NCI-H1436 (cell line): ENCODE measurements at regions not wholly inside any gene's neighbourhood (a gene's known extent, or its start where the extent isn't known, plus 50 kb on each side); places are given as distances from the start of the nearest gene placed in this dataset.

Experiments used
- DNase-seq: peaks from one replicate; lab custom pipeline; 2025; lab: John Stamatoyannopoulos, UW

GRCh38 chr4:27184508-27185155, 324.0 kb downstream of the STIM2 start:
- no peak for DNase-seq

GRCh38 chr4:27186710-27187109, 326.1 kb downstream of the STIM2 start:
- no peak for DNase-seq

- no peak for DNase-seq
These were observed 327.1 kb downstream of the STIM2 start for GRCh38 chr4:27187786-27188185.

- no peak for DNase-seq
These were observed 329.0 kb downstream of the STIM2 start for GRCh38 chr4:27189683-27190082.

GRCh38 chr4:27191592-27191991, 331.0 kb downstream of the STIM2 start:
- no peak for DNase-seq

- DNase-seq = no peak
These were observed 334.0 kb downstream of the STIM2 start for GRCh38 chr4:27194599-27195176.

- no peak for DNase-seq
These were observed 337.6 kb downstream of the STIM2 start for GRCh38 chr4:27198246-27198645.

- DNase-seq = no peak
These were observed 338.3 kb downstream of the STIM2 start for GRCh38 chr4:27198971-27199370.

- no peak for DNase-seq
These were observed 345.4 kb downstream of the STIM2 start for GRCh38 chr4:27206009-27206408.

GRCh38 chr4:27210956-27211355, 350.3 kb downstream of the STIM2 start:
- no peak for DNase-seq

- no peak for DNase-seq
These were observed 353.4 kb downstream of the STIM2 start for GRCh38 chr4:27214010-27214409.

- no peak for DNase-seq
These were observed 354.7 kb downstream of the STIM2 start for GRCh38 chr4:27215220-27215826.

GRCh38 chr4:27217261-27217769, 356.7 kb downstream of the STIM2 start:
- DNase-seq = no peak

- no peak for DNase-seq
These were observed 357.4 kb downstream of the STIM2 start for GRCh38 chr4:27218013-27218412.

GRCh38 chr4:27223326-27223725, 362.7 kb downstream of the STIM2 start:
- DNase-seq = no peak

- DNase-seq = no peak
These were observed 372.9 kb downstream of the STIM2 start for GRCh38 chr4:27233531-27233930.

- no peak for DNase-seq
These were observed 373.8 kb downstream of the STIM2 start for GRCh38 chr4:27234306-27234899.

GRCh38 chr4:27239641-27240040, 379.0 kb downstream of the STIM2 start:
- no peak for DNase-seq

- DNase-seq = no peak
These were observed 381.6 kb downstream of the STIM2 start for GRCh38 chr4:27242217-27242616.

GRCh38 chr4:27245216-27245615, 384.6 kb downstream of the STIM2 start:
- DNase-seq = no peak

- DNase-seq = no peak
These were observed 388.2 kb downstream of the STIM2 start for GRCh38 chr4:27248829-27249228.

GRCh38 chr4:27251771-27252170, 391.1 kb downstream of the STIM2 start:
- no peak for DNase-seq

- no peak for DNase-seq
These were observed 406.8 kb downstream of the STIM2 start for GRCh38 chr4:27267339-27267969.
